ENCODE measurements at regions not wholly inside any gene's neighbourhood (a gene's known extent, or its start where the extent isn't known, plus 50 kb on each side); places are given as distances from the start of the nearest gene placed in this dataset.

- DNase-seq: peak in 2 of 3 donors; percentile 5 to 22
- H3K27me3 ChIP-seq (replicated peaks in 2 of 5; ENCODE audit: control insufficient read depth in 4 of 5, insufficient read depth in 5 of 5, low read length in 4 of 5): no peaks in the 10 kb centered on the region
- WGBS (ENCODE audit: insufficient coverage): no CpG with 5 or more reads among the region's 4 CpGs
Observed at GRCh38 chr18:67410075-67411070, 106.1 kb downstream of the DSEL start.

GRCh38 chr18:67408240-67408639 is 108.3 kb downstream of the DSEL start:
- DNase-seq: no peak
- H3K27me3 ChIP-seq (replicated peaks in 2 of 5; ENCODE audit: control insufficient read depth in 4 of 5, insufficient read depth in 5 of 5, low read length in 4 of 5): no peaks in the 10 kb centered on the region
- no peaks in the 10 kb centered on the region for H3K9me3 ChIP-seq (ENCODE audit: control extremely low read depth in 1 of 5, control insufficient read depth in 4 of 5, insufficient read depth in 2 of 5, low read depth in 1 of 5, low read length in 4 of 5)
- peaks cover 3 to 26% (median 8%) of the 10 kb centered on the region in 4 experiments for H3K4me1 ChIP-seq (ENCODE audit: control extremely low read depth in 1 of 4, control insufficient read depth in 4 of 4, insufficient read depth in 4 of 4, low read length in 3 of 4)
- 100% methylated on average over 1 of the region's 1 CpG for WGBS (ENCODE audit: insufficient coverage)
- no peaks in the 10 kb centered on the region for H3K36me3 ChIP-seq (ENCODE audit: control insufficient read depth in 4 of 4, insufficient read depth in 4 of 4, low read length in 3 of 4)
- H3K4me3 ChIP-seq (ENCODE audit: control insufficient read depth in 1 of 7, extremely low read depth in 1 of 7, insufficient read depth in 4 of 7, low read depth in 2 of 7, low read length in 6 of 7): no peak overlapping the region
- ChIA-PET CTCF (interaction anchor here (0.7 kb wide), 2 partner anchors 15 to 40 kb away, joined by 3 to 4 read pairs; no protein-coding TSS in a partner anchor), POLR2A (no interaction called here)
- H3K27ac ChIP-seq (ENCODE audit: insufficient read depth in 1 of 2, low read depth in 1 of 2, low read length in 2 of 2, poor library complexity in 1 of 2, severe bottlenecking in 2 of 2): no peak overlapping the region

More at GRCh38 chr18:67410075-67411070, 106.1 kb downstream of the DSEL start:
- CTCF ChIA-PET: interaction anchor here (0.9 to 1.2 kb wide), 2 partner anchors 9 to 17 kb away, joined by 3 read pairs; no protein-coding TSS in a partner anchor
- Histone ChIP-seq H3K9me3 (ENCODE audit: control extremely low read depth in 1 of 5, control insufficient read depth in 4 of 5, insufficient read depth in 2 of 5, low read depth in 1 of 5, low read length in 4 of 5) (no peaks in the 10 kb centered on the region), H3K27ac (ENCODE audit: insufficient read depth in 1 of 2, low read depth in 1 of 2, low read length in 2 of 2, poor library complexity in 1 of 2, severe bottlenecking in 2 of 2) (no peak overlapping the region), H3K4me3 (ENCODE audit: control insufficient read depth in 1 of 7, extremely low read depth in 1 of 7, insufficient read depth in 4 of 7, low read depth in 2 of 7, low read length in 6 of 7) (no peak overlapping the region), H3K36me3 (ENCODE audit: control insufficient read depth in 4 of 4, insufficient read depth in 4 of 4, low read length in 3 of 4) (no peaks in the 10 kb centered on the region), H3K4me1 (ENCODE audit: control extremely low read depth in 1 of 4, control insufficient read depth in 4 of 4, insufficient read depth in 4 of 4, low read length in 3 of 4) (peaks cover 3 to 26% (median 8%) of the 10 kb centered on the region in 4 experiments)
- POLR2A ChIA-PET: no interaction called here

- no CpG with 5 or more reads among the region's 2 CpGs for WGBS (ENCODE audit: insufficient coverage)
- ChIA-PET POLR2A (no interaction called here), CTCF (no interaction called here)
- no peaks in the 10 kb centered on the region for H3K9me3 ChIP-seq (ENCODE audit: control extremely low read depth in 1 of 5, control insufficient read depth in 4 of 5, insufficient read depth in 2 of 5, low read depth in 1 of 5, low read length in 4 of 5)
- no peak overlapping the region for H3K4me3 ChIP-seq (ENCODE audit: control insufficient read depth in 1 of 7, extremely low read depth in 1 of 7, insufficient read depth in 4 of 7, low read depth in 2 of 7, low read length in 6 of 7)
- no peak for DNase-seq
- H3K4me1 ChIP-seq (ENCODE audit: control extremely low read depth in 1 of 4, control insufficient read depth in 4 of 4, insufficient read depth in 4 of 4, low read length in 3 of 4): peaks cover 3 to 26% (median 8%) of the 10 kb centered on the region in 4 experiments
- H3K36me3 ChIP-seq (ENCODE audit: control insufficient read depth in 4 of 4, insufficient read depth in 4 of 4, low read length in 3 of 4): no peaks in the 10 kb centered on the region
- no peak overlapping the region for H3K27ac ChIP-seq (ENCODE audit: insufficient read depth in 1 of 2, low read depth in 1 of 2, low read length in 2 of 2, poor library complexity in 1 of 2, severe bottlenecking in 2 of 2)
- no peaks in the 10 kb centered on the region for H3K27me3 ChIP-seq (replicated peaks in 2 of 5; ENCODE audit: control insufficient read depth in 4 of 5, insufficient read depth in 5 of 5, low read length in 4 of 5)
Observed at GRCh38 chr18:67406714-67407113, 109.8 kb downstream of the DSEL start.

GRCh38 chr18:67402543-67402942 is 114.0 kb downstream of the DSEL start:
- Histone ChIP-seq H3K36me3 (ENCODE audit: control insufficient read depth in 4 of 4, insufficient read depth in 4 of 4, low read length in 3 of 4) (no peaks in the 10 kb centered on the region), H3K27ac (ENCODE audit: insufficient read depth in 1 of 2, low read depth in 1 of 2, low read length in 2 of 2, poor library complexity in 1 of 2, severe bottlenecking in 2 of 2) (no peak overlapping the region), H3K4me3 (ENCODE audit: control insufficient read depth in 1 of 7, extremely low read depth in 1 of 7, insufficient read depth in 4 of 7, low read depth in 2 of 7, low read length in 6 of 7) (no peak overlapping the region), H3K4me1 (ENCODE audit: control extremely low read depth in 1 of 4, control insufficient read depth in 4 of 4, insufficient read depth in 4 of 4, low read length in 3 of 4) (peaks cover 0 to 9% (median 2%) of the 10 kb centered on the region in 4 experiments), H3K9me3 (ENCODE audit: control extremely low read depth in 1 of 5, control insufficient read depth in 4 of 5, insufficient read depth in 2 of 5, low read depth in 1 of 5, low read length in 4 of 5) (no peaks in the 10 kb centered on the region), H3K27me3 (replicated peaks in 2 of 5; ENCODE audit: control insufficient read depth in 4 of 5, insufficient read depth in 5 of 5, low read length in 4 of 5) (no peaks in the 10 kb centered on the region)
- 91% methylated on average over 1 of the region's 1 CpG for WGBS (ENCODE audit: insufficient coverage)
- DNase-seq: no peak
- POLR2A ChIA-PET: no interaction called here
- CTCF ChIA-PET: no interaction called here

- POLR2A ChIA-PET: no interaction called here
- CTCF ChIA-PET: interaction anchor here (1.5 kb wide), 1 partner anchor 10 kb away, joined by 3 read pairs; no protein-coding TSS in a partner anchor
Observed at GRCh38 chr18:67400502-67401117, 115.9 kb downstream of the DSEL start.

GRCh38 chr18:67386032-67386431 is 130.5 kb downstream of the DSEL start:
- DNase-seq: no peak
- H3K36me3 ChIP-seq (ENCODE audit: control insufficient read depth in 4 of 4, insufficient read depth in 4 of 4, low read length in 3 of 4): no peaks in the 10 kb centered on the region
- no peaks in the 10 kb centered on the region for H3K4me1 ChIP-seq (ENCODE audit: control extremely low read depth in 1 of 4, control insufficient read depth in 4 of 4, insufficient read depth in 4 of 4, low read length in 3 of 4)
- H3K27me3 ChIP-seq (replicated peaks in 2 of 5; ENCODE audit: control insufficient read depth in 4 of 5, insufficient read depth in 5 of 5, low read length in 4 of 5): no peaks in the 10 kb centered on the region
- H3K27ac ChIP-seq (ENCODE audit: insufficient read depth in 1 of 2, low read depth in 1 of 2, low read length in 2 of 2, poor library complexity in 1 of 2, severe bottlenecking in 2 of 2): no peak overlapping the region
- no peak overlapping the region for H3K4me3 ChIP-seq (ENCODE audit: control insufficient read depth in 1 of 7, extremely low read depth in 1 of 7, insufficient read depth in 4 of 7, low read depth in 2 of 7, low read length in 6 of 7)
- CTCF ChIA-PET: no interaction called here
- POLR2A ChIA-PET: no interaction called here
- 100% methylated on average over 2 of the region's 3 CpGs for WGBS (ENCODE audit: insufficient coverage)
- H3K9me3 ChIP-seq (ENCODE audit: control extremely low read depth in 1 of 5, control insufficient read depth in 4 of 5, insufficient read depth in 2 of 5, low read depth in 1 of 5, low read length in 4 of 5): no peaks in the 10 kb centered on the region

More at GRCh38 chr18:67400502-67401117, 115.9 kb downstream of the DSEL start:
- Histone ChIP-seq H3K4me1 (ENCODE audit: control extremely low read depth in 1 of 4, control insufficient read depth in 4 of 4, insufficient read depth in 4 of 4, low read length in 3 of 4) (no peaks in the 10 kb centered on the region), H3K4me3 (ENCODE audit: control insufficient read depth in 1 of 7, extremely low read depth in 1 of 7, insufficient read depth in 4 of 7, low read depth in 2 of 7, low read length in 6 of 7) (no peak overlapping the region), H3K27ac (ENCODE audit: insufficient read depth in 1 of 2, low read depth in 1 of 2, low read length in 2 of 2, poor library complexity in 1 of 2, severe bottlenecking in 2 of 2) (no peak overlapping the region), H3K9me3 (ENCODE audit: control extremely low read depth in 1 of 5, control insufficient read depth in 4 of 5, insufficient read depth in 2 of 5, low read depth in 1 of 5, low read length in 4 of 5) (peaks cover 0 to 7% (median 2%) of the 10 kb centered on the region in 5 experiments), H3K36me3 (ENCODE audit: control insufficient read depth in 4 of 4, insufficient read depth in 4 of 4, low read length in 3 of 4) (no peaks in the 10 kb centered on the region), H3K27me3 (replicated peaks in 2 of 5; ENCODE audit: control insufficient read depth in 4 of 5, insufficient read depth in 5 of 5, low read length in 4 of 5) (no peaks in the 10 kb centered on the region)
- DNase-seq: peak in 2 of 3 donors; percentile 8 to 41
- no CpG with 5 or more reads among the region's 4 CpGs for whole genome bisulfite sequencing (ENCODE audit: insufficient coverage)

GRCh38 chr18:67385455-67385854 is 131.1 kb downstream of the DSEL start:
- 83% methylated on average over 4 of the region's 6 CpGs for WGBS (ENCODE audit: insufficient coverage)
- CTCF ChIA-PET: no interaction called here
- Histone ChIP-seq H3K4me1 (ENCODE audit: control extremely low read depth in 1 of 4, control insufficient read depth in 4 of 4, insufficient read depth in 4 of 4, low read length in 3 of 4) (no peaks in the 10 kb centered on the region), H3K27ac (ENCODE audit: insufficient read depth in 1 of 2, low read depth in 1 of 2, low read length in 2 of 2, poor library complexity in 1 of 2, severe bottlenecking in 2 of 2) (no peak overlapping the region), H3K36me3 (ENCODE audit: control insufficient read depth in 4 of 4, insufficient read depth in 4 of 4, low read length in 3 of 4) (no peaks in the 10 kb centered on the region), H3K27me3 (replicated peaks in 2 of 5; ENCODE audit: control insufficient read depth in 4 of 5, insufficient read depth in 5 of 5, low read length in 4 of 5) (no peaks in the 10 kb centered on the region), H3K9me3 (ENCODE audit: control extremely low read depth in 1 of 5, control insufficient read depth in 4 of 5, insufficient read depth in 2 of 5, low read depth in 1 of 5, low read length in 4 of 5) (no peaks in the 10 kb centered on the region), H3K4me3 (ENCODE audit: control insufficient read depth in 1 of 7, extremely low read depth in 1 of 7, insufficient read depth in 4 of 7, low read depth in 2 of 7, low read length in 6 of 7) (no peak overlapping the region)
- no peak for DNase-seq
- POLR2A ChIA-PET: no interaction called here
